GM13977 (cell line): ENCODE measurements at regions not wholly inside any gene's neighbourhood (a gene's known extent, or its start where the extent isn't known, plus 50 kb on each side); places are given as distances from the start of the nearest gene placed in this dataset.

ENCODE experiments used
- DNase-seq: peaks from one replicate; pipeline ENCODE4 v3.0.0; 2012; ENCODE audit warnings: low spot score
- in situ Hi-C: fragments of 300-500 bp; cut with MboI; formaldehyde crosslinking; loops from one replicate; pipeline ENCODE4 v1.12.0; 2022; ENCODE audit warnings: low sequenced_read_pairs, low pct_unique_long_range_greater_than_20kb, mixed read lengths, inconsistent platforms; ENCODE audit not compliant: unreplicated experiment
- TF ChIP-seq, protein P1 (sequence below): IDR thresholded peaks from 2 replicates; pipeline ENCODE4 v1.5.1; 2012; ENCODE audit warnings: mild to moderate bottlenecking, control low read depth; ENCODE audit not compliant: insufficient read depth; ENCODE audit errors: extremely low read depth, missing control alignments

DNA sequence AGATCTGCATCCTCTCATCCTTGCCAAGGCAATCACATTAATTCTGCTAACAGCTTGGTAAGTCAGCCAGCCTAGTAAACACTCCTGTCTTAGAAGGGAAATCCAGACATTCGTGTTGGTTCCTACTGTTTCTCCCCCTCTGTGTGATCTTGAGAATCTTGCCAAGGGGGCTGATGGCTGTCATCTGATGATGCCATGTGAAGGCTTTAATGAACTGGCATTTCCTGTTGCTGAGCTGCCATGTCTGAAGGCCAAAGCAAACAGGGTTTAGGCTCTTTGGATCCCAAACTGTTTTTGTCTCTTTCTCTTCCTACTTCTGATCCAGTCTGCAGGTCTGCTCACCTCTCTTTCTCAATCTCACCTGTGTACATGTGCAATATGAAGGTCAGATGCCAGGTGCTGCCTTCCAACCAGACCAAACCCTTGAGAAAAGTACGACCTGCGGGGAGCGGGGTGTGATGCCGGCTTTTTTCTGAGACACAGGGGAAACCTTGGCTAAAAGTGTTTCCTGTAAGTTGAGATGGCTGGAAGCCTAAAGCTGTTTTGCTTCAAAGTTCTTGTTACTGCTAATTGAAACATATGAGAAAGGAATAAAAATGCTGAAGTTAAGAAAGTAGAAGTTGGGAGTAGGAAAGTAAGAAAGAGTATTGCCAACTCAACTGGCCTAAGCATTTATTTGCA lies 532.9 kb downstream of the ANKRD50 start:
- DNase-seq = no peak
- TF ChIP-seq, protein P1, sequence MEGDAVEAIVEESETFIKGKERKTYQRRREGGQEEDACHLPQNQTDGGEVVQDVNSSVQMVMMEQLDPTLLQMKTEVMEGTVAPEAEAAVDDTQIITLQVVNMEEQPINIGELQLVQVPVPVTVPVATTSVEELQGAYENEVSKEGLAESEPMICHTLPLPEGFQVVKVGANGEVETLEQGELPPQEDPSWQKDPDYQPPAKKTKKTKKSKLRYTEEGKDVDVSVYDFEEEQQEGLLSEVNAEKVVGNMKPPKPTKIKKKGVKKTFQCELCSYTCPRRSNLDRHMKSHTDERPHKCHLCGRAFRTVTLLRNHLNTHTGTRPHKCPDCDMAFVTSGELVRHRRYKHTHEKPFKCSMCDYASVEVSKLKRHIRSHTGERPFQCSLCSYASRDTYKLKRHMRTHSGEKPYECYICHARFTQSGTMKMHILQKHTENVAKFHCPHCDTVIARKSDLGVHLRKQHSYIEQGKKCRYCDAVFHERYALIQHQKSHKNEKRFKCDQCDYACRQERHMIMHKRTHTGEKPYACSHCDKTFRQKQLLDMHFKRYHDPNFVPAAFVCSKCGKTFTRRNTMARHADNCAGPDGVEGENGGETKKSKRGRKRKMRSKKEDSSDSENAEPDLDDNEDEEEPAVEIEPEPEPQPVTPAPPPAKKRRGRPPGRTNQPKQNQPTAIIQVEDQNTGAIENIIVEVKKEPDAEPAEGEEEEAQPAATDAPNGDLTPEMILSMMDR = no peak
- in situ Hi-C loops = no loop called here

DNA sequence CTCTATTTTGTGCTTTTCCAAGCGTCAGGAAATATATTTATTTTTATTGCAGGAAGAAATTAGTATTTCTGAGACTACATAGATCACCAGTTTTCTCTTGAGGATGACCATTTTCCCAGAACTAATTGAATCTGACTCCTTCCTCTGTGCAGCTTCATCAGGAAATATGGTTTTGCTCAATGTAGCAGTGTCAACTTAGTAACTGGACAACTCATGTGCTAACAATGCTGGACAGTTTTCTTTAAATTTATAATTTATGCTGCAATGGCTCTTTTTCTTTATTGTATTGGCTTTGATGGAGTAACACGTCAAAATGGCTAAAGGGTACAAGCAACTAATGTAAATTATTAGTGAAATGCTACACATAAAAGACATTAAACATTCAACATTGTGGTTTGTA lies 531.5 kb downstream of the ANKRD50 start:
- DNase-seq = no peak

DNA sequence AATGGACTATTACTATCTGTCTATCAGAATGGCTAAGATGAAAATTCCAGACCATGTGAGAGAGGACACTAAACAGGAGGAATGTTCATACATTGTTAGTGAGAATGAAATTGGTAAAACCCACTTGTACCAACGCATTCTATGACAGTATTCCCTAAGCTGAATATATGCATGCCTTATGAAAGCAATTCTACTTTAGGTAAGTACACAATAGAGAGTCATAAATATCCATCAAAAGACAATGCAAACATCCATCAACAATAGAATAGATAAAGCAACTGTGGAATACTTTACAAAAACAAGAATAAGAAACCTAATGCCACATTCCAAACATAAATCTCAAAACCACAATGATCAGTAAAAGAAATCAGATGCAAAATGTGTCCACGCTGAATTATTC lies 529.3 kb downstream of the ANKRD50 start:
- TF ChIP-seq, protein P1 = no peak
- in situ Hi-C loops = no loop called here
- DNase-seq = no peak

More for the DNA sequence above, 531.5 kb downstream of the ANKRD50 start:
- TF ChIP-seq, protein P1 = no peak
- in situ Hi-C loops = no loop called here

DNA sequence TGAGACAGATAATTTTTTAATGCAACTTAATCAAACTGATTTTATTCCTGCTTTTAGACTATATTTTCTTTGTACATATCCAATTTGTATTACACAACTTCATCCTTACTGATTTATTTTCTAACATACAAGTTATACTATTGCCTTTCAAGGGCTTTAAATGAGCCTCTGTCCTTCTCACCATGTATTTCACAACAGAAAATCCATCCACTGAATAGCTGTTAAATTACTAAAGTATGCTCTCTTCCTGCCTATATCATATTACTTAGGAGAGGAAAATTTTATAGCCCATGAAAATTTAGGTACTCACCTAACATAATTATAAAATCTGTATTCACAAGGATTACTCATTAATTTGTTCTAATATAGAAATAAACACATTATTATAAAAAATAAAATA lies 528.6 kb downstream of the ANKRD50 start:
- no peak for DNase-seq
- TF ChIP-seq, protein P1 = no peak
- in situ Hi-C loops = no loop called here

DNA sequence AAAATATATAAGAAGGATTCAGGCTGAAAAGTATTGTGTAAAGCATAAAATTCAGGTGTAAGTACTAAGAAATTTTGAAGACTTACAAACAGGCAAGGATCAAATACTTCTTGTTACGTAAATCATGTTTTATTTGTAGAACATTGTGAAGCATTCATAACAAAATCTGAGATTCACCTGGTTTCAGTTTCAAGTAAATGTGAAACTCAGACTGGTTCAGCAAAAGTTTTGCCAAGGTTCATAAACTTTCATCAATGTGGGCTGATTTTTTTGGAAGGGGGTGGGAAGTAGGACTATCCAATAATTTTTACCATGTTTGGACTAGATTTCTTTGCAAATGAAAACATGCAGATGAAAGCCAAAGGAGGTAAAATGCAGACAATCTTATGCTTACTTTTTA lies 527.7 kb downstream of the ANKRD50 start:
- no peak for DNase-seq
- TF ChIP-seq, protein P1 = no peak
- in situ Hi-C loops = no loop called here

DNA sequence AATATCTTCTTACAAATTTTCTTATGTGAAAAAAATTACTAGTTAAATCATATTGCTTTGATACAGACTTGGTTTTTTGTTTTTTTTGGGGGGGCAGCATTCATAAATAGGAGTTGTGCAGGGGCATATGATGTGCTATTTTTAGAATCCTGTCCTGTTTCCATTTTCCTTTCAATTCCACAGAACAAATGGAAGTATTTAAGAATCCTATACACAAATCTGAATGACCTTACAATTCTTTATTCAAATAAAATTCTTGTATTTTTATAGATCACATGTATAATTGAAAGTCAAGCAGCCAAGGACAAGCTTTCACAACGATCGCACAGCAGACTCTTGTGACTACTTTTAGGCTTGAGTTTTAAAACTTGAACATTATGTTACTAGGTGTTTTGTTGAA lies 523.9 kb downstream of the ANKRD50 start:
- in situ Hi-C loops = no loop called here
- DNase-seq = no peak
- TF ChIP-seq, protein P1 = no peak

DNA sequence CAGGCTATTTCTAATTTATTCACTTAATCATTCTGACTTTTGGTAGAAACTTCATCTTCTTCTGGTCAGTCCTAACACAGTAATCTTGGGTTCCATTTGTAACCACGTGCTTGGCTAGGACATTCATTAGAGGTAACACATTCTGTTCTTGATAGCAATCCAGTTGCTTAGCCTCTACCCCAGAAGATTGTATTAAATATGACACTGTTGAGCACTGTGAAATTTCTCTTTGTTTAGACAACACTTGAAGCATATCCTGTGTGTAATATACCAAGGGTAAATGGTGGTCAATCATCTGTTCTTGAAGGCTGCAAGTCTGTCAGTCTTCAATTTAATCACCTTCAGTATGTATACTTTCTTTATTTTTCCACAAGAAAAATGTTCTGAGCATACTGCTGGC lies 523.0 kb downstream of the ANKRD50 start:
- in situ Hi-C loops = no loop called here
- TF ChIP-seq, protein P1 = no peak
- DNase-seq = no peak
